Neuron (in vitro differentiated cells): ENCODE measurements at regions not wholly inside any gene's neighbourhood (a gene's known extent, or its start where the extent isn't known, plus 50 kb on each side); places are given as distances from the start of the nearest gene placed in this dataset.
"Not testable (repeated sequence)": the region's sequence is repeated elsewhere in the genome, so short reads cannot be mapped to it uniquely, and the experiment has no call there.

Experiments
- H2AFZ ChIP-seq: one replicate; pipeline ENCODE4 v1.6.1; 2013; ENCODE audit warnings: low read depth, mild to moderate bottlenecking, inconsistent platforms, low read length, moderate library complexity
- H3K27me3 ChIP-seq: one replicate; pipeline ENCODE4 v1.6.1; 2013; ENCODE audit warnings: low read length; ENCODE audit not compliant: insufficient read depth
- H3K36me3 ChIP-seq: one replicate; pipeline ENCODE4 v1.6.1; 2013; ENCODE audit warnings: low read length; ENCODE audit not compliant: insufficient read depth
- H3K4me1 ChIP-seq: one replicate; pipeline ENCODE4 v1.6.1; 2013; ENCODE audit warnings: low read length; ENCODE audit not compliant: insufficient read depth
- H3K4me3 ChIP-seq: 2 replicates; pipeline ENCODE4 v1.5.1; 2013; ENCODE audit warnings: mild to moderate bottlenecking, low read length, moderate library complexity
- H3K9me3 ChIP-seq: one replicate; pipeline ENCODE4 v1.6.1; 2013; ENCODE audit warnings: low read length

DNA sequence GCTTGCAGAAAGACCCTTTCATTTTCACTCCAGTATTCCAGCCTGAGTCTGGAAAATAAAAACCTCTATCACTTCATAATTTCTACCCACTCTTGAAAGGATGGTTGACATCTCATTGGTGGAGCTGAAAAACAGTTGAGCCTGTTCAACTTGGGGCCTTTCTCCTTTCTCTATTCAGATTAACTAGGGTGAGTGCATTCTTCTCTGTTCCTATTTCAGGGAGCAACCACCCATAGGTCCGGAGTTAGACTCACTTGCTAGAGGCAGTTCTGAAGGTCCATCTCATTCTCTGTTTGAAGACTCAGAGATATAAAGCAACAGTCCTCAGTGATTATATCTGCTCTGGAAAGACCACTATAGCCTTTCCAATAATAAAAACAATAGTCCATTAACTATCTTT is 167.9 kb upstream of the SPOPL start:
- H3K9me3 ChIP-seq: no peaks in the 10 kb centered on the region
- no peaks in the 10 kb centered on the region for H3K36me3 ChIP-seq
- no peaks in the 10 kb centered on the region for H3K27me3 ChIP-seq
- H3K4me1 ChIP-seq: peaks cover 16% of the 10 kb centered on the region
- H2AFZ ChIP-seq: no peak overlapping the region
- H3K4me3 ChIP-seq: no peak overlapping the region

DNA sequence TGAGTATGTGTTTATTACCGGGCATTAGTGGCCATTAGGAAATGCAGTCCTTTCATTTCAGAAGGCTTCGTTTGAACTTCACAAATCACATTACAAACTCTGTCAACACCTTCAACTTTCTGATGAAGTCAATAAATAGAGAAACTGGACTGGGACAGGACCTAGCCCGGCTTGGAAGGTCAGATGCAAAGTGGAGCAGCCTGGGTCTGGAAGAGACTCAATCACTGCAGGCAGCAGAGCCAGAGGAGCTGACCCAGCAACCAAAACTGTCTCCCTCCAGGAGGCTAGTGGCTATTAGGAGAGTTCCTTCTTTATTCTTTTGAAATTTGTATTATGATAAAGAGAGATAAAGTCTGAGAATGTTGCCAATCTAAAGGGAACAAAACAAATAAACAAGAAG is 167.2 kb upstream of the SPOPL start:
- no peak overlapping the region for H3K4me3 ChIP-seq
- H3K36me3 ChIP-seq: no peaks in the 10 kb centered on the region
- no peaks in the 10 kb centered on the region for H3K27me3 ChIP-seq
- H2AFZ ChIP-seq: no peak overlapping the region
- no peaks in the 10 kb centered on the region for H3K9me3 ChIP-seq
- peaks cover 9% of the 10 kb centered on the region for H3K4me1 ChIP-seq

DNA sequence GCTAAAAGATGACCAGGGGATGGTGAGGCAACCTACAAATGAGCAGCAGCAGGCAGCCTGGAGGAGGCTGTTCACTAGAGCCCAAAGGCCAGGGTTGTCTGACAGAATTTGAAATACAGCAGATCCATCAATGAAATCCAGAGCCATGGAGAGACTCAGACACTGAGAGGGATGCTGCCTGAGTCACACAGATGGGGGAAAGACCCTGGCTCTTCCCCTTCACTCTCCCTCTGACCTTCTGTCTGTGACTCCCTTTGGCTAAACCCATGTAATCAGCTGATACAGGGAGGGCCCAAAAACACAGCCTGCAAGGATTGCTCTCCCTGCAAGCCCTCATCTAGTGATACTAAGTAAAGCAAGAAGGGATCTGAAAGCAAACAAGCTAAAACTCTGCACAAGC is 166.5 kb upstream of the SPOPL start:
- peaks cover 2% of the 10 kb centered on the region for H3K4me1 ChIP-seq
- H3K27me3 ChIP-seq: no peaks in the 10 kb centered on the region
- no peak overlapping the region for H2AFZ ChIP-seq
- no peaks in the 10 kb centered on the region for H3K9me3 ChIP-seq
- no peaks in the 10 kb centered on the region for H3K36me3 ChIP-seq
- H3K4me3 ChIP-seq: no peak overlapping the region

DNA sequence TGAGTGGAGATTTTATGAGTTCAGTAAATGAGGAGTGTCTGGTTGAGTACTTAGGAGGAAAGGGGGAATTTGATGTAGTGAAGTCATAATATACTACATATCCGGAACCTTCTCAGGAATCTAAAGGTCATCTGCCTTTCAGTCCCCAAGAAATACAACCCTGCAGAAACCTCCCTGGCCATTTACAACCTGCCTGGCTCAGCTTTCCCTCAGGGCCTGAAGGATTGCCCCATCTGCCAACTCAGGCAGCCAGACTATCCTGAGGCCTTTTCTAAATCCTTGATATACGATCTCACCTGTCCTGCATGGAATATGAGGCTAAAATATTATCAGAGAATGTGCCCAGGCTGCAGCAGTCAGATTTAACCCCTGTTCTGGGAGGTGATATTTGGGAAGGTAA is 165.4 kb upstream of the SPOPL start:
- Histone ChIP-seq H2AFZ (no peak overlapping the region), H3K27me3 (no peaks in the 10 kb centered on the region), H3K4me1 (no peaks in the 10 kb centered on the region), H3K9me3 (no peaks in the 10 kb centered on the region), H3K4me3 (no peak overlapping the region), H3K36me3 (no peaks in the 10 kb centered on the region)

DNA sequence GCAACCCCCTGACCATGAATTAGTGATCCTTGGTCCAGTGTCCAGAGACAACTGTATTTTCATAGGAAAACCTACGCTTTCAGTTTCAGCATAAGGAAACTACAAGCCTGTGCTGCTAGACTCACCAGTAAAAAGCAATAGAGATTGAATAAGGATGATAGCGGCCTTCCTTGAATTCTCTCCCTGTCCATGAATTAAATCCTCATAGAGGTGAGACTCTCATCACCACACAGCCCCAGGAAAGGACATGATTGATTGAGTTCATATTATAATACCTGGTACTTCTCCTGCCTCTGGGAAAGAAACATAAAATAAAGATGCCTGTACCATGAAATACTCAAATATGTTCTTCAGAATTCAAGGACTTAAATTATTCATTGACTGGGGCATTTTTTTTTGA is 146.3 kb upstream of the SPOPL start:
- Histone ChIP-seq H3K9me3 (no peaks in the 10 kb centered on the region), H2AFZ (no peak overlapping the region), H3K4me1 (peaks cover 10% of the 10 kb centered on the region), H3K36me3 (no peaks in the 10 kb centered on the region), H3K4me3 (no peak overlapping the region), H3K27me3 (no peaks in the 10 kb centered on the region)

DNA sequence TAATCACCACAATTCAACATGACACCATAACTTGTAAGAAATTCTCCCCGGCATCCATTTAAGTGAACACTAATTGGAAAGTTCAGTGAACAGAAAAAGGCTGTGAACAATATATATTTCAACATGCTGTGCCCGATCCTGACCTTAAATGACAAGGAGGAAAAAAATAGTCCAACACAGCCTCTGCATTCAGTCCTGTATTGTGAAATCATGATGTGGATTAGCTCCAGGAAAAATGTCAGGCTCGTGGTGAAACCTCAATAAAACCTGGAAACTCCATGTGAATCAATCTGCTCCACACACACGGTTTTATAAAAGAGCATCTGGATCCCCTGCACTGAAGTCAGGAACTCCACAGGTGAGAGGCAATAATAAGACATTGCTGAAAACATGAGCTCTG is 145.4 kb upstream of the SPOPL start:
- Histone ChIP-seq H3K9me3 (no peaks in the 10 kb centered on the region), H3K36me3 (no peaks in the 10 kb centered on the region), H3K4me3 (no peak overlapping the region), H3K27me3 (no peaks in the 10 kb centered on the region), H3K4me1 (peaks cover 10% of the 10 kb centered on the region), H2AFZ (no peak overlapping the region)

DNA sequence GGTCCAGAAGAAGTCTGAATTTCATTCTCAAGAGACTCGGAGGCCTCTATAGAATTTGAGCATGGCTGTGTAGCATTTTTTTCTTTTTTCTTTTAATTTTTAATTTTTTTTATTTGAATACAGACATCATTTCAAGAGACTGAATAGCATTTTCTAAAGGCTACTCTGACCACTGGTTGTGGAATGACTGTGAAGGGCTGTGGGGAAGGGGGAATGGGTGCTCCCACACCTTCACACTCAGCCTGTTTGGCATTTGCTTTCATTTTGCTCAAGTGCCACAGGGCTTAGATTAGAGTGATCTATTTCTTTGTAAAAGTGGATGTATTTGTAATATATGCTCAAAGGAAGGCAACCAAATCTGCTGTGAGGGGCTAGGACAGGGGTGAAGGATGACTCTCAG is 142.0 kb upstream of the SPOPL start:
- H3K4me1 ChIP-seq: peaks cover 10% of the 10 kb centered on the region
- H3K9me3 ChIP-seq: no peaks in the 10 kb centered on the region
- no peaks in the 10 kb centered on the region for H3K36me3 ChIP-seq
- H3K27me3 ChIP-seq: no peaks in the 10 kb centered on the region
- no peak overlapping the region for H3K4me3 ChIP-seq
- H2AFZ ChIP-seq: no peak overlapping the region

DNA sequence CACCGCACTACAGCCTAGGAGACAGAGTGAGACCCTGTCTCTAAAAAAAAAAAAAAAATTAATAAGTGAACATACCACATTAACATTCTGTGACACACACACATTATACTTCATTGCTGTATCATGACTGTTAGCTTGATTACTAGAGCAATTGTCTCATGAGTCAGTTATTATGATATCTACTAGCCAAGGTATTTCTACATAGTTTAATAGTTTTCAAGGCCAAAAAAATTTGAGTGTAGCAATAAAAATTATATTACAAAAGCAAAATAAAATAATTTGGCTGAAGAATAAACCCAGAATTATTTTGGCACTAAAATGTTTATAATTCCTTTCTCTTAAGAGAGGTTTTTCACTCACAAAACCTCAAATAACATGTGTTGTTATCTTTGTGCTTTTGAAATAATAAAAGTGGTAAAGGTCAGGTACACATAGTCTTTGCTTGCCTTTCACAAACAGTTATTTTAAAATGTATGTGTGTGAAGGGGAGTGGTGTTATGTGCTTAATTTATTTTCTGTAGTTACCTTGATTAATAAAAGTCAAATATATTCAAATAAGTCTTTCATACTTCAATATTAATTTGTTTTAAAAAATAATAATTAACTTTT is 136.9 kb upstream of the SPOPL start:
- no peak overlapping the region for H3K4me3 ChIP-seq
- H3K4me1 ChIP-seq: no peaks in the 10 kb centered on the region
- no peak overlapping the region for H2AFZ ChIP-seq
- no peaks in the 10 kb centered on the region for H3K36me3 ChIP-seq
- no peaks in the 10 kb centered on the region for H3K27me3 ChIP-seq
- no peaks in the 10 kb centered on the region for H3K9me3 ChIP-seq

DNA sequence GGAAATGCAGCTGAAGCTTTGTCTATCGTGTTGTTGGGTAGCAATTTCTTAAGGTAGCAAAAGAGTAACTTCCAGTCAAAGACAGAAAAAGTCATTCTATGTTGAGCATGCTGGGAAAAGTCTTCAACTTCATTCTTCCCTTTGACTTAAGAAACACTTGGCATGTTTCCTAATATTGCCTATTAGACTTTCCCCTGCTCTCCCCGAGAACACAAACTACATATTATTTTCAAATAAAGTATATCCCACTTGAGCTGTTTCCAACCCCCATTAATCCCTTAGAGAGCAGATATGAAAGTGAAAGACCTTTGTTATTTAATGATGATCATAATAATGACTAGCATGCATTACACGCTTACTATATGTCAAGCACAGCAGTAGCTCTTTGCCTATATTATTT is 136.0 kb upstream of the SPOPL start:
- Histone ChIP-seq H3K4me1 (no peaks in the 10 kb centered on the region), H3K9me3 (no peaks in the 10 kb centered on the region), H3K4me3 (no peak overlapping the region), H2AFZ (no peak overlapping the region), H3K36me3 (no peaks in the 10 kb centered on the region), H3K27me3 (no peaks in the 10 kb centered on the region)

DNA sequence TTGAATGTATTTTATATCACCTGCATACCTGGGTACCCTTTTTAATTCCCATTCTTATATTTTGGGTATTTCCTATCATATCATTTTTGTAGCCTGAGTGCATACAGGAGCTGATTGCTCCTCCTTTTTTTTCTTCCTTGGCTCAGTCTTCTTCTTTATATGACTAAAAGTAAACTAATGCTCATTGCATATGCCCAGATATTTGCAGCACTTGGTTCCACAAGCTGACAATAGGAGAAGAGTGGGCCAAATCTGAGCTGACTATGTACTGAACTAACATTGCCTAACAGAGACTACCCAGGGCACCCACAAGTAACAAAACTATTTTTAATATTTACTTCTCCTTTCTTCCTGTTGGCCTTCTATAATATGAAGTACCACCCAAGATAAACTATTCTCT is 131.7 kb upstream of the SPOPL start:
- Histone ChIP-seq H3K4me3 (no peak overlapping the region), H3K36me3 (no peaks in the 10 kb centered on the region), H3K27me3 (no peaks in the 10 kb centered on the region), H2AFZ (no peak overlapping the region), H3K4me1 (no peaks in the 10 kb centered on the region), H3K9me3 (no peaks in the 10 kb centered on the region)

DNA sequence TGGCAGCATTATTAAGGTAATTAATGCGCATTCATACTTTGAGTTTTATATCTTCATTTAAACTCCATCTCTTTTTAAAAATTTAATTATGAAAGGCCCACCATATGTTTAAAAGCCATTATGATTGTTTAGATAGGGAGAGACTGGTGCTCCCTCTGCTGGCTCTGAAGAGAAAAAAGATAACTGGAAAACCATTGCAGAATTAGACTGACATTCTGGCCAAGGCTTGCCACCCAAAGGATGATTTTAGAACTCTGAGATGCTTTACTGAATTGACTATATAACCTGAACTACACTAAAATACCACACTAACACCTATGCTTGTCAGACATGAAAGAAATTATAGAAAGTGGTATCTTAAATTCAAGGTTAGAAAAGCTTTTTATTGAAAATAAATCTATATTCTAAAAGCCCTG is 127.6 kb upstream of the SPOPL start:
- Histone ChIP-seq H3K36me3 (no peaks in the 10 kb centered on the region), H2AFZ (no peak overlapping the region), H3K4me1 (no peaks in the 10 kb centered on the region), H3K27me3 (no peaks in the 10 kb centered on the region), H3K9me3 (no peaks in the 10 kb centered on the region), H3K4me3 (no peak overlapping the region)

DNA sequence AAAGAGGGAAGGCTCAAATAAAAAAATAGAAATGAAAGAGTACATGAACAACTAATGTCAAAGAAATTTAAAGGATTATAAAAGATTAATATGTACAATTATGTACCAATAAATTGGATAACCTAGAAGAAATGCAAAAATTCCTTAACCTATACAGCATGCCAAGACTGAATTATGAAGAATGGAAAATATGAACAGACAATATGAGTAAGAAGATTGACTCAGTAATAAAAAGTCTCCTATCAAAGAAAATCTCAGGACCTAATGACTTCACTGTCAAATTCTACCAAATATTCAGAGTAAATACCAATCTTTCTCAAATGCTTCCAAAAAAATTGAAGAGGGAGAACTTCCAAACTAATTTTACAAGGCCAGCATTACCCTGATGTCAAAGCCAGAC is 120.2 kb upstream of the SPOPL start:
- no peak overlapping the region for H2AFZ ChIP-seq
- H3K9me3 ChIP-seq: peaks cover 2% of the 10 kb centered on the region
- H3K36me3 ChIP-seq: no peaks in the 10 kb centered on the region
- no peaks in the 10 kb centered on the region for H3K27me3 ChIP-seq
- no peaks in the 10 kb centered on the region for H3K4me1 ChIP-seq
- H3K4me3 ChIP-seq: no peak overlapping the region

DNA sequence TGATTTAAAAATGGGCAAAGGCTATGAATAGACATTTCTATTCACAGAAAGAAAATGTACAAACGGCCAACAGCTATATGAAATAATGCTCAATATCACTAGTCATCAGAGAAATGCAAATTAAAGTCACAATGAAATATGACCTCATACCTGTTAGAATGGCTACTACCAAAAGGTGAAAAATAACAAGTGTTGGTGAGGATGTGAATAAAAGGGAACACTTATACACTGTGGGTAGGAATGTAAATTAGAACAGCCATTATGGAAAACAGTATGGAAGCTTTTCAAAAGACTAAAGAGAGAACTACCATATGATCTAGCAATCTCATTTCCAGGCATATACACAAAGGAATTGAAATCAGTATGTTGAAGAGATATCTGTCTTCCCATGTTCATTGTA is 118.9 kb upstream of the SPOPL start:
- H3K4me3 ChIP-seq: no peak overlapping the region
- no peaks in the 10 kb centered on the region for H3K27me3 ChIP-seq
- no peaks in the 10 kb centered on the region for H3K36me3 ChIP-seq
- peaks cover 2% of the 10 kb centered on the region for H3K9me3 ChIP-seq
- no peak overlapping the region for H2AFZ ChIP-seq
- no peaks in the 10 kb centered on the region for H3K4me1 ChIP-seq

DNA sequence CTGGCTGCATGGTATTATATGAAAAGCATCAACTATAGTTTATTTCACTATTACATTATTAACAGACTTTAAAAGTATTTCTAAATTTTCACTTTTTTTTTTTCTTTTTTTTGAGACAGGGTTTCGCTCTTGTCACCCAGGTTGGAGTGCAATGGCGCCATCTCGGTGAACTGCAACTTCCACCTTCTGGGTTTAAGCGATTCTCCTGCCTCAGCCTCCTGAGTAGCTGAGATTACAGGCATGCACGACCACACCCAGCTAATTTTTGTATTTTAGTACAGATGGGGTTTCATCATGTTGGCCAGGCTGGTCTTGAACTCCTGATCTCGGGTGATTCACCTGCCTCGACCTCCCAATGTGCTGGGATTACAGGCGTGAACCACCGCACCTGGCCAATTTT is 115.4 kb upstream of the SPOPL start:
- H3K36me3 ChIP-seq, H2AFZ ChIP-seq, H3K27me3 ChIP-seq, H3K4me3 ChIP-seq, H3K9me3 ChIP-seq, H3K4me1 ChIP-seq: not testable (repeated sequence)
